ENCODE measurements at regions not wholly inside any gene's neighbourhood (a gene's known extent, or its start where the extent isn't known, plus 50 kb on each side); places are given as distances from the start of the nearest gene placed in this dataset.
"Not testable (repeated sequence)": the region's sequence is repeated elsewhere in the genome, so short reads cannot be mapped to it uniquely, and the experiment has no call there.

DNA sequence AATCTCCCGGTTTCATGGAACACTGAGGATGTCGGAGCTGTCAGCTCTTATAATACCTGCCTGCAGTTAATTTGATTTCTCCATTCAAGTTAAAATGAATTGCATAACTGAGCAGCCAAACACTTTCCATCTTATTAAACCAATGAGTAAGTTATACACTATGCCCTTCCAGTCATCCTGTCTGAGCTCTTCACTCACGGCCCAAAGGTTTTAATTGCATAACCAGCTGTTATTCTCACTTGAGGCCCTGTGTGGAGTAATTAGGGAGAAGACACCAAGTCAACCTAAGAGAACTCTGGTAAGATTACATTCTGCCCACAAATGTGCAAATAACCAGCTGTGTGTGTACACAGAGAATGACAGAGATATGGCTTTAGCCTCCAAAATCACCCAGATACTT is 303.5 kb downstream of the TBC1D4 start:
- Histone ChIP-seq H3K9me3 (ENCODE audit: control insufficient read depth, low read length) (peaks cover 8% of the 10 kb centered on the region), H3K4me1 (ENCODE audit: control insufficient read depth, insufficient read depth, low read length, poor library complexity, severe bottlenecking) (peaks cover 3% of the 10 kb centered on the region), H3K36me3 (ENCODE audit: control insufficient read depth, insufficient read depth, low read length) (no peaks in the 10 kb centered on the region), H3K4me3 (ENCODE audit: extremely low read depth, insufficient read depth, low read length, poor library complexity, severe bottlenecking) (no peak overlapping the region), H3K27ac (ENCODE audit: low read depth, low read length, severe bottlenecking) (no peak overlapping the region)
- WGBS, 2 experiments (ENCODE audit: insufficient coverage in 2 of 2), result 90 to 100% methylated on average over 2 of the region's 3 CpGs

DNA sequence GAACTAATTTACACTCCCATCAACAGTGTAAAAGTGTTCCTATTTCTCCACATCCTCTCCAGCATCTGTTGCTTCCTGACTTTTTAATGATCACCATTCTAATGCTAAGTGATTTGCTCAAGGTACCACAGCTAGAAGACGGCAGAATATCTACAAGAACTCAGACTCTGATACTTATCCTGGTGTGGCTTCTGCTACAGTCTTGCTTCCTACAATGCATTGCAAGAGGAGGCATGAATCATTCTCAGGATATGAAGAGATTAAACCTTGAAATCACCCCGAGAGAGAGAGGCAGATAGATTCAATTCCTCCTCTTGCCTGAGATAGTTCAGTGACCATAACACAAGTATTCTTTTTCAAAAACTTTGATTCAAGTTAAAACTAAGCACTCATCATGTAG is 306.4 kb downstream of the TBC1D4 start:
- Histone ChIP-seq H3K9me3 (ENCODE audit: control insufficient read depth, low read length) (peaks cover 4% of the 10 kb centered on the region), H3K36me3 (ENCODE audit: control insufficient read depth, insufficient read depth, low read length) (no peaks in the 10 kb centered on the region), H3K27ac (ENCODE audit: low read depth, low read length, severe bottlenecking) (no peak overlapping the region), H3K4me3 (ENCODE audit: extremely low read depth, insufficient read depth, low read length, poor library complexity, severe bottlenecking) (no peak overlapping the region), H3K4me1 (ENCODE audit: control insufficient read depth, insufficient read depth, low read length, poor library complexity, severe bottlenecking) (no peaks in the 10 kb centered on the region)
- WGBS, 2 experiments (ENCODE audit: insufficient coverage in 2 of 2), result 82 to 93% methylated on average over 2 of the region's 2 CpGs

DNA sequence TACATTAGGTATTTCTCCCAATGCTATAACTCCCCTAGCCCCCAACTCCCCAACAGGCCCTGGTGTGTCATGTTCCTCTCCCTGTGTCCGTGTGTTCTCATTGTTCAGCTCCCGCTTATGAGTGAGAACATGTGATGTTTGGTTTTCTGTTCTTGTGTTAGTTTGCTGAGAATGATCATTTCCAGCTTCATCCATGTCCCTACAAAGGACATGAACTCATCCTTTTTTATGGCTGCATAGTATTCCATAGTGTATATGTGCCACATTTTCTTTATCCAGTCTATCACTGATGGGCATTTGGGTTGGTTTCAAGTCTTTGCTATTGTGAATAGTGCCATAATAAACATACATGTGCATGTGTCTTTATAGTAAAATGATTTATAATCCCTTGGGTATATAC is 306.9 kb downstream of the TBC1D4 start:
- H3K4me3 ChIP-seq (ENCODE audit: extremely low read depth, insufficient read depth, low read length, poor library complexity, severe bottlenecking); H3K9me3 ChIP-seq (ENCODE audit: control insufficient read depth, low read length); H3K36me3 ChIP-seq (ENCODE audit: control insufficient read depth, insufficient read depth, low read length); H3K27ac ChIP-seq (ENCODE audit: low read depth, low read length, severe bottlenecking); H3K4me1 ChIP-seq (ENCODE audit: control insufficient read depth, insufficient read depth, low read length, poor library complexity, severe bottlenecking): not testable (repeated sequence)
- no CpG with 5 or more reads among the region's 2 CpGs for WGBS, 2 experiments (ENCODE audit: insufficient coverage in 2 of 2)

DNA sequence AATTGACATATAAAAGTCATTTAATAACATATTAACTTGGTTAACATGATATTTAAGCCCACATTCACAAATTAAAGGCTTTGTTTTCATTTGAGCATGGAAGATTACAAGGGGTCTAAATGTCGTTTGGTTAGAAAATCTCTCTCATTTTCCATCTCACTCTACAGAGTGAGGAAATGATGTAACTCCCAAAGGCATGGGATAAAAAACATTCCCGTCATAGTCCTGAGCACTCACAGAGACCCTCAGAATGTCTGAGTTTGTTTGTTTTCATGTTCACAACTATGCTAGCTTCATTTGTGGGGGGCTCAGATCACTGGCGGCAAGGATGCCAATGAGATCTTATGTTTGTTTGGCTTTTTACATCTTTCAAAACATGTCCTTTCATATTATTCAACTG is 307.5 kb downstream of the TBC1D4 start:
- Histone ChIP-seq H3K4me3 (ENCODE audit: extremely low read depth, insufficient read depth, low read length, poor library complexity, severe bottlenecking) (no peak overlapping the region), H3K9me3 (ENCODE audit: control insufficient read depth, low read length) (peaks cover 4% of the 10 kb centered on the region), H3K4me1 (ENCODE audit: control insufficient read depth, insufficient read depth, low read length, poor library complexity, severe bottlenecking) (no peaks in the 10 kb centered on the region), H3K27ac (ENCODE audit: low read depth, low read length, severe bottlenecking) (peak overlapping the region; percentile 78), H3K36me3 (ENCODE audit: control insufficient read depth, insufficient read depth, low read length) (no peaks in the 10 kb centered on the region)
- 100% methylated on average over 1 of the region's 3 CpGs; no CpG with 5 or more reads in 1 of the 2 experiments for WGBS, 2 experiments (ENCODE audit: insufficient coverage in 2 of 2)

DNA sequence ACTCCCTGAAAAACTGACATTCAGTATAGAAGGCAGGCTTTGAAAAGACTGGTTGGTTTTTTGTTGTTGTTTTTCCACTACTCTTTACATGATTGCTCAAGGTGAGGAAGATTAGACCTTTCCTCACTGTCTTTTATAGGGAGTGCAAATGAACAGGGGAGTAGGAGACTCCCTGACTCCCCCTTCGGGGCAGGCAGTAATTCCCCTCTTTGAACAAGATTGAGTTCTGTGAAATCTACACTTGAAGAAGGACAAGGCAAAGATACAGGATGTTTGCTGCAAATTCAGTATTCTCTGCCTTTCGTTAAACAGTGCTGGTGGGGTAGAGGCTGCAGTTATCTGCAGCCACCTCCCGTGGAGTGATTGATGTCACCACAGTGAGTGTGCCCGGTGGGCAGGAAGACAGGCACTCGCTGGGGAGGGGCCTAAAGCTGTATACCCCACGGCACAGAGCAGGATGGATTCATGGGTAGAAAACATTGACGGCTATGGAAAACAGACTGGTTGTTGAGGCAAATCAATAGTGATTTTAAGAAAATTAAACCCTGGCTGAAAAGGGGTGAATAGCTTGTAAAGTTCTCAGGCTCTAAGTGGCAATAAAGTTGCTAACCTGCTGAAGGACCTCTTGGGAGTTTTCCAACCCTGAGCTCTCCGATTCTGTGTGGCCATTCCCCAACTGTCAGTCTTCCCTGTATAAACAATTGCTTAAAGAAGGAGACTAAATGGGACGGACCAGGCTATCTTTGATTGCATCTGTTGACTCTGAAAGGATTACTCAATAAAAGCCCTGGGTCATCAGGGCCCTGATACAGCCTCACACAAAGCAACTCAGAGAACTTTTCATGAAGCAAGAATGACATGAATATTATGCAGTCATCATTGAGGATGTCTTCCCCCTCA is 308.3 kb downstream of the TBC1D4 start:
- Histone ChIP-seq H3K9me3 (ENCODE audit: control insufficient read depth, low read length) (peaks cover 4% of the 10 kb centered on the region), H3K4me3 (ENCODE audit: extremely low read depth, insufficient read depth, low read length, poor library complexity, severe bottlenecking) (no peak overlapping the region), H3K4me1 (ENCODE audit: control insufficient read depth, insufficient read depth, low read length, poor library complexity, severe bottlenecking) (no peaks in the 10 kb centered on the region), H3K27ac (ENCODE audit: low read depth, low read length, severe bottlenecking) (peak overlapping the region; percentile 78), H3K36me3 (ENCODE audit: control insufficient read depth, insufficient read depth, low read length) (no peaks in the 10 kb centered on the region)
- 65% methylated on average over 7 to 8 of the region's 9 CpGs for WGBS, 2 experiments (ENCODE audit: insufficient coverage in 2 of 2)

DNA sequence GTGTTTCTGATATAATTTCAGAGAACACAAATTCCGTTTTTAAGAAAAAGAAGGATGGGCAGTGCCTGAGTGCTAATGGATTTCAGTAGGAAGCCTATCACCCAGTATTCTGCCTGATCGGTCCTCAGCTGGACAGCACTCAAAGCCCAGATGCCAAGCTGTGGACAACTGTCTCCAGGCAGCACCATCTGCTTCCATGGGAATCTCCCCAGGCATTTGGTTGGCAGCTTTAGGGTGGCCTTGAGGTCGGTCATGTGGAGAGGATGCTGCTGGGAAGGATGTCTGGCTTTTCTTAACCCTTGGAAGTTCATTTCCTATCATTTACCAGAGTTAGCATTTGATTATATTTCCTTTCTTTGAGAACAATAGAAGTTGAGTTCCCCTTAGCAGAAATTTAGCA is 311.7 kb downstream of the TBC1D4 start:
- no peak overlapping the region for H3K4me3 ChIP-seq (ENCODE audit: extremely low read depth, insufficient read depth, low read length, poor library complexity, severe bottlenecking)
- no peaks in the 10 kb centered on the region for H3K4me1 ChIP-seq (ENCODE audit: control insufficient read depth, insufficient read depth, low read length, poor library complexity, severe bottlenecking)
- H3K9me3 ChIP-seq (ENCODE audit: control insufficient read depth, low read length), result no peaks in the 10 kb centered on the region
- WGBS, 2 experiments (ENCODE audit: insufficient coverage in 2 of 2), result 69 to 97% methylated on average over 3 of the region's 3 CpGs
- no peak overlapping the region for H3K27ac ChIP-seq (ENCODE audit: low read depth, low read length, severe bottlenecking)
- no peaks in the 10 kb centered on the region for H3K36me3 ChIP-seq (ENCODE audit: control insufficient read depth, insufficient read depth, low read length)

DNA sequence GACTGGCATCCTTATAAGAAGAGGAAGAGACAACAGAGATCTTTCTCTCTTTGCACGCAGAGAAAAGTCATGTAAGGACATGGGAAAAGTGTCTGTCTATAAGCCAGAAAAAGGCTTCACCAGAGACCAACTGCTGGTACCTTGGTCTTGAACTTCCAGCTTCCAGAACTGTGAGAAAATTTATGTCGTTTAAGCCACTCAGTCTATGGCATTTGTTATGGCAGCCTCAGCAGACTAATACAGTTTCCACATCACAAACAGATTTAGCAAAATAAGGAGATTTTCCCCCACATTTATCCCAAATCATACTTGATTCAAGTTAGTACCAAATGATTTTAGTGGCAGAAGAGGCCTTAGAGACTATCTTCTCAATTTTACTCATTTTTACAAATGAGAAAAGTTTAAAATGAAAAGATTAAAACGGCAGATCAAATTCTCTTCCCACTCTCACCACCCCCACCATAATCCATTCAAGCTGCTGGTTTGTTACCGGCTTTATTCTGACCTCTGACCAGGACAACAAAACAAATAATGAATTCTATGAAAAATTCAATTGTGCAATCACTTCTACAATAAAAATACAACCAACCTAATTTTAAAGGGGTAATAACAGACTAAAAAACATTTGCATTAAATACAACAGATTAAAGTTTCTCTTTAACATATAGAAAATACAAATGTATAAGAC is 316.3 kb downstream of the TBC1D4 start:
- WGBS, 2 experiments (ENCODE audit: insufficient coverage in 2 of 2), result 92 to 100% methylated on average over 2 of the region's 4 CpGs
- no peaks in the 10 kb centered on the region for H3K4me1 ChIP-seq (ENCODE audit: control insufficient read depth, insufficient read depth, low read length, poor library complexity, severe bottlenecking)
- no peak overlapping the region for H3K4me3 ChIP-seq (ENCODE audit: extremely low read depth, insufficient read depth, low read length, poor library complexity, severe bottlenecking)
- H3K9me3 ChIP-seq (ENCODE audit: control insufficient read depth, low read length), result no peaks in the 10 kb centered on the region
- no peak overlapping the region for H3K27ac ChIP-seq (ENCODE audit: low read depth, low read length, severe bottlenecking)
- no peaks in the 10 kb centered on the region for H3K36me3 ChIP-seq (ENCODE audit: control insufficient read depth, insufficient read depth, low read length)

DNA sequence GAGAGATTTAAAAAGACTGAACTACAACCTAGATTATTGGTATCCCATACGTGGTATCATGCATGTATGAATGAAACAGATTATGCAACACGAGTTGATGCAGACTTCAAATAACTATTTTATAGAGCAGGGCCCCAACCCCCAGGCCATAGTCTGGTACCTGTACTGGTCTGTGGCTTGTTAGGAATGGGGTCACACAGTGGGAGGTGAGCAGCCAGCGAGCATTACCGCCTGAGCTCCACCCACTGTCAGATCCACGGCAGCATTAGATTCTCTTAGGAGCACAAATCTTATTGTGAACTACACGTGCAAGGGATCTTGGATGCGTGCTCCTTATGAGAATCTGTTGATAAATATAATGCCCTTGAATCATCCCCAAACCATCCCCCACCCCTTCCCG is 320.2 kb downstream of the TBC1D4 start:
- no peaks in the 10 kb centered on the region for H3K4me1 ChIP-seq (ENCODE audit: control insufficient read depth, insufficient read depth, low read length, poor library complexity, severe bottlenecking)
- no peak overlapping the region for H3K27ac ChIP-seq (ENCODE audit: low read depth, low read length, severe bottlenecking)
- no peaks in the 10 kb centered on the region for H3K36me3 ChIP-seq (ENCODE audit: control insufficient read depth, insufficient read depth, low read length)
- no peak overlapping the region for H3K4me3 ChIP-seq (ENCODE audit: extremely low read depth, insufficient read depth, low read length, poor library complexity, severe bottlenecking)
- WGBS, 2 experiments (ENCODE audit: insufficient coverage in 2 of 2), result 40 to 70% methylated on average over 2 of the region's 8 CpGs
- no peaks in the 10 kb centered on the region for H3K9me3 ChIP-seq (ENCODE audit: control insufficient read depth, low read length)

DNA sequence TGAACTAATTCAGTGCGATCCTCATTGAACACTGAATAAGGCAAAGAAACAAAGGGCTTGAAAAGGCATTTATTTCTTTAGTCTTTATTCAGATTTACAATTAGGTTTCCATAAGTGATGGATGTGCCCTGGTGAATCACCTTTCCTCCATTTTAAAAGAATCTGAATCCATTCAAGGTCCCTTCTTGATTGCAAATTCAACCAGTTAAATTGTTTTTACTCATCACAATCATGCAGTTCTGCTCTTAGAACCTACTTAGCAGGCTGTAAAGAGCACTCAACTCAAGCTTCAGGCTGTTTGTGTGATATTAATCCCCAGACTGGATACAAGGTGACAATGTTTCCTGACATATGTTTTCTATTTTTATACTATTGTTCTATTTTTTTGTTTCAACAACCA is 321.0 kb downstream of the TBC1D4 start:
- Histone ChIP-seq H3K4me3 (ENCODE audit: extremely low read depth, insufficient read depth, low read length, poor library complexity, severe bottlenecking) (no peak overlapping the region), H3K36me3 (ENCODE audit: control insufficient read depth, insufficient read depth, low read length) (no peaks in the 10 kb centered on the region), H3K4me1 (ENCODE audit: control insufficient read depth, insufficient read depth, low read length, poor library complexity, severe bottlenecking) (no peaks in the 10 kb centered on the region), H3K27ac (ENCODE audit: low read depth, low read length, severe bottlenecking) (no peak overlapping the region), H3K9me3 (ENCODE audit: control insufficient read depth, low read length) (peaks cover 3% of the 10 kb centered on the region)
- WGBS, 2 experiments (ENCODE audit: insufficient coverage in 2 of 2), result 100% methylated on average over 1 of the region's 1 CpG; no CpG with 5 or more reads in 1 of the 2 experiments

DNA sequence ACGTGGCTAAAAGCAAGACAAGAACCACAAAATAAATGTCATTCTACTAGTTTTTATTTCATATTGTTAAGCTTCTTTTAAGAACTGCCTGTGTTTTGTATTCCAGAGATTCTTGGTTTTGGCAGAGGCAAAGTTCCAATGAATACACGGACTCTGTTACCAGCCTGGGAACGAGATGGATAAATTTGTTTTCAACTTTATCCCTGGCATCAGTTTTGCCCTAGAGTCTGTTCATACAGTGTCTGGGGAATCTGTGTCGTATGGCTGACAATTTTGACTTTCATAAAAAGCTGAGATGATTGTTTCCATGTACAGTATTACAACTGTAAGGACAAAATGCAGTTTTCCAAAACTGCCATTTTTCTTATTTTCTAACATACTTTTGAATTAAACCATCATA is 327.6 kb downstream of the TBC1D4 start:
- Histone ChIP-seq H3K4me3 (ENCODE audit: extremely low read depth, insufficient read depth, low read length, poor library complexity, severe bottlenecking) (no peak overlapping the region), H3K9me3 (ENCODE audit: control insufficient read depth, low read length) (peaks cover 3% of the 10 kb centered on the region), H3K4me1 (ENCODE audit: control insufficient read depth, insufficient read depth, low read length, poor library complexity, severe bottlenecking) (no peaks in the 10 kb centered on the region), H3K36me3 (ENCODE audit: control insufficient read depth, insufficient read depth, low read length) (no peaks in the 10 kb centered on the region), H3K27ac (ENCODE audit: low read depth, low read length, severe bottlenecking) (no peak overlapping the region)
- WGBS, 2 experiments (ENCODE audit: insufficient coverage in 2 of 2), result 79 to 84% methylated on average over 3 to 4 of the region's 4 CpGs

DNA sequence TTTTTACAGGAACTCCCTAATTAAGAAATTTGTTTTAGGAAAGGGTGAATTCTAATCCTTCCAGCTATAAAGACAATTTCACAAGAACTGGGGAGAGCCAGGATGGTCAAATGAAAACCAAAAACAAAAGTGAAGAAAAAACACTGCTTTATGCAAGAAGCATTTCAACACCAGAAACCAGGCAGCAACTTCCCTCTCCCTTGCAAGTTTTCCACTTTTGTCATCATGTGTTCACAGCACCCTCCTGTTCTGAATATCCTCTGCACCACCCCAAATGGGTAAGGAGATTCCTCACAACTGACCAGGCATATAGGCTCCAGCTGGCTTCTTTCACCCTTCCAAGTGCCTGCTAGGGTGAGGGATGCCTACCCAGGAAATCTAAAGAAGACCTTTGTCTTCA is 328.1 kb downstream of the TBC1D4 start:
- H3K27ac ChIP-seq (ENCODE audit: low read depth, low read length, severe bottlenecking), result no peak overlapping the region
- peaks cover 3% of the 10 kb centered on the region for H3K9me3 ChIP-seq (ENCODE audit: control insufficient read depth, low read length)
- no peaks in the 10 kb centered on the region for H3K4me1 ChIP-seq (ENCODE audit: control insufficient read depth, insufficient read depth, low read length, poor library complexity, severe bottlenecking)
- H3K36me3 ChIP-seq (ENCODE audit: control insufficient read depth, insufficient read depth, low read length), result no peaks in the 10 kb centered on the region
- no peak overlapping the region for H3K4me3 ChIP-seq (ENCODE audit: extremely low read depth, insufficient read depth, low read length, poor library complexity, severe bottlenecking)

Data from mesodermal cell (in vitro differentiated cells).